ENCODE measurements at regions not wholly inside any gene's neighbourhood (a gene's known extent, or its start where the extent isn't known, plus 50 kb on each side); places are given as distances from the start of the nearest gene placed in this dataset.

DNA sequence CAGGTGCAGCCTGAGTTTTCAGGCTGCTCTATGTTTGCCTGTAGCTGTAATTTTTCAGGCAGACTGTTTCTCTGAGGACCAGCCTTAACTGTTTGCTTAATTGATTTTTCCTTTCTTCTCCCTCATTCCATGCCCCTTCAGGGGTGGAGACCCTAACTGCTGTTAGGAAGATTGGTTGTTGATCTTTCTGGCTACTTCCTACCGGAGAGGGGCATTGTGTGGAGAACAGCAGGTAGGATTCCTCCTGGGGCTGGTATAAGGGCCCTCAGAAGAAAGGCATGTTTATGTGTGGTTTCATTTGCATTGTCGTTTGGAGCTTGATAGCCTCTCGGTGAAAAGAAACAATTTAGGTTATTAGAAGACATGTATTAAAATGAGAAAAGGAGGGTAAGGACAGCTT, 56.9 kb upstream of the GOLGA6L2 start:
- TF ChIP-seq MAFK (IDR thresholded peaks at IDR 0.05; ENCODE audit: low read depth, low read length) (no peak), MAZ (IDR thresholded peaks at IDR 0.05; ENCODE audit: borderline replicate concordance, low read depth, low read length) (no peak), CEBPB (IDR thresholded peaks at IDR 0.05; ENCODE audit: low read depth, low read length) (no peak), CHD1 (IDR thresholded peaks at IDR 0.05; ENCODE audit: low read depth, low read length) (no peak), RAD21 (IDR thresholded peaks at IDR 0.05; ENCODE audit: low read length) (no peak)
- TF ChIP-seq, protein P1, sequence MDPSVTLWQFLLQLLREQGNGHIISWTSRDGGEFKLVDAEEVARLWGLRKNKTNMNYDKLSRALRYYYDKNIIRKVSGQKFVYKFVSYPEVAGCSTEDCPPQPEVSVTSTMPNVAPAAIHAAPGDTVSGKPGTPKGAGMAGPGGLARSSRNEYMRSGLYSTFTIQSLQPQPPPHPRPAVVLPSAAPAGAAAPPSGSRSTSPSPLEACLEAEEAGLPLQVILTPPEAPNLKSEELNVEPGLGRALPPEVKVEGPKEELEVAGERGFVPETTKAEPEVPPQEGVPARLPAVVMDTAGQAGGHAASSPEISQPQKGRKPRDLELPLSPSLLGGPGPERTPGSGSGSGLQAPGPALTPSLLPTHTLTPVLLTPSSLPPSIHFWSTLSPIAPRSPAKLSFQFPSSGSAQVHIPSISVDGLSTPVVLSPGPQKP (IDR thresholded peaks at IDR 0.05; ENCODE audit: borderline replicate concordance, low read depth, low read length): no peak
